ENCODE measurements at regions not wholly inside any gene's neighbourhood (a gene's known extent, or its start where the extent isn't known, plus 50 kb on each side); places are given as distances from the start of the nearest gene placed in this dataset.

DNA sequence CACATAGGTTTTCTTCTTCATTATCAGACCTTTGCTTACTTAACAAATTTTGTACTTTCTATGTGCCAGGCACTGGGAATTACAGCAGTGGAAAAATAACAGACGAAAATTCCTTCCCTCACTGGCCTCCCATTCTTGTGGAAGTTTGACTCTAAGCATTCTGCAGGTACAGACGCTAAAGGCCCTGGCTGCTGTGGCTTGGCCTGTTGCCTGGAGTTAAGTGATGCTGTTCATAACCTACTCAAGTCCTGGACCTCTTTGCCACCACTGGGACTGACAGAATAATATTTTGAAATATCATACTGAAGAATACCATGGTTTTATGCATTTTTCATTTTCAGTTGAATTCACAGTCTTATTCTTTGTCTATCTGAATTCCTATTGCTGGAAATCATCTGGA is 97.3 kb upstream of the SPATA31C2 start:
- H3K9me3 ChIP-seq, result no peaks in the 10 kb centered on the region
- no peak for DNase-seq (ENCODE audit: low spot score)
- no peak overlapping the region for H3K27ac ChIP-seq
- H3K4me1 ChIP-seq, result peaks cover 0 to 8% of the 10 kb centered on the region in 2 donors
- TF ChIP-seq, protein P1, sequence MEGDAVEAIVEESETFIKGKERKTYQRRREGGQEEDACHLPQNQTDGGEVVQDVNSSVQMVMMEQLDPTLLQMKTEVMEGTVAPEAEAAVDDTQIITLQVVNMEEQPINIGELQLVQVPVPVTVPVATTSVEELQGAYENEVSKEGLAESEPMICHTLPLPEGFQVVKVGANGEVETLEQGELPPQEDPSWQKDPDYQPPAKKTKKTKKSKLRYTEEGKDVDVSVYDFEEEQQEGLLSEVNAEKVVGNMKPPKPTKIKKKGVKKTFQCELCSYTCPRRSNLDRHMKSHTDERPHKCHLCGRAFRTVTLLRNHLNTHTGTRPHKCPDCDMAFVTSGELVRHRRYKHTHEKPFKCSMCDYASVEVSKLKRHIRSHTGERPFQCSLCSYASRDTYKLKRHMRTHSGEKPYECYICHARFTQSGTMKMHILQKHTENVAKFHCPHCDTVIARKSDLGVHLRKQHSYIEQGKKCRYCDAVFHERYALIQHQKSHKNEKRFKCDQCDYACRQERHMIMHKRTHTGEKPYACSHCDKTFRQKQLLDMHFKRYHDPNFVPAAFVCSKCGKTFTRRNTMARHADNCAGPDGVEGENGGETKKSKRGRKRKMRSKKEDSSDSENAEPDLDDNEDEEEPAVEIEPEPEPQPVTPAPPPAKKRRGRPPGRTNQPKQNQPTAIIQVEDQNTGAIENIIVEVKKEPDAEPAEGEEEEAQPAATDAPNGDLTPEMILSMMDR (IDR thresholded peaks at IDR 0.05), result no peak
- H3K36me3 ChIP-seq, result no peaks in the 10 kb centered on the region
- H3K4me3 ChIP-seq, result no peak overlapping the region
- H3K27me3 ChIP-seq, result no peaks in the 10 kb centered on the region

DNA sequence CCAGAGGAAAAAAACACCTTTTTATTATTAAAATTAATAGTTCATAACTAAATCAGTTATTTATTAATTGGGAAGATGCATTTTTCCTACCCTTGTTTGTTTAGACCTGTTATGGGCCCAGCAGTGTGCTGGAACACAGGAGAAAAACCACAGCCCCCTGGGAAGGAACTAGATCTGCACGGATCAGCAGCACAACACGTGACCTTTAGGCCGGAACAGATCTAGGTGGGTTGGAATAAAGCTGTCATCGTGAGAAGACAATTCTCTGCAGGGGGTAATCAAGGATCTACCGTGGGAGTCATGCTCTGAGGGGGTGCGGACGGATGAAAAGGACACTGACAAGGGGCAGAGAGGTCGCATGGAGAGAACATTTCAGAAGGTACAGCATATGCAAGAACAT is 95.8 kb upstream of the SPATA31C2 start:
- H3K4me1 ChIP-seq, result peaks cover 0 to 8% of the 10 kb centered on the region in 2 donors
- no peak for DNase-seq (ENCODE audit: low spot score)
- H3K4me3 ChIP-seq, result no peak overlapping the region
- no peaks in the 10 kb centered on the region for H3K27me3 ChIP-seq
- no peaks in the 10 kb centered on the region for H3K36me3 ChIP-seq
- H3K27ac ChIP-seq, result no peak overlapping the region
- TF ChIP-seq, protein P1 (IDR thresholded peaks at IDR 0.05), result no peak
- H3K9me3 ChIP-seq, result no peaks in the 10 kb centered on the region

DNA sequence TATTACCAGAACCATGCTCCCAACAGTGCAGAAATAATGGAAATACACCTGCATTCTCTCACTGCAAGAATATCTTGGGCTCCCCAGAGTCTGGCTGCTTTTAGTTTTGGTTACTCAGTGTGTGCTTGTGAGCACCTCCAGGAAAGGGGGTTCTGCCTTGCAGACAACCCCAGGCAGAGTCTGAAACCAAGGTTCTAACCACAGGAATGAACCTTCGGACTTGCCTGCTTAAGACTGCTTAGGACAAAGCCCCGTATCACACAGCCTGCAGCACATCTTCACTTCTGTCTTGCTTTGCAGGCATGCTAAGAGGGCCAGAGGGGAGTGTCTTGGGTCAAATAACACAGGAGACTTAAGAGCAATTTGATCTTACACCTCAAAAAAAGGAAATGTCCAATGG is 94.8 kb upstream of the SPATA31C2 start:
- DNase-seq (ENCODE audit: low spot score), result no peak
- TF ChIP-seq, protein P1 (IDR thresholded peaks at IDR 0.05), result no peak
- no peak overlapping the region for H3K4me3 ChIP-seq
- H3K36me3 ChIP-seq, result no peaks in the 10 kb centered on the region
- no peaks in the 10 kb centered on the region for H3K9me3 ChIP-seq
- H3K27ac ChIP-seq, result no peak overlapping the region
- H3K27me3 ChIP-seq, result no peaks in the 10 kb centered on the region
- H3K4me1 ChIP-seq, result peaks cover 0 to 8% of the 10 kb centered on the region in 2 donors

DNA sequence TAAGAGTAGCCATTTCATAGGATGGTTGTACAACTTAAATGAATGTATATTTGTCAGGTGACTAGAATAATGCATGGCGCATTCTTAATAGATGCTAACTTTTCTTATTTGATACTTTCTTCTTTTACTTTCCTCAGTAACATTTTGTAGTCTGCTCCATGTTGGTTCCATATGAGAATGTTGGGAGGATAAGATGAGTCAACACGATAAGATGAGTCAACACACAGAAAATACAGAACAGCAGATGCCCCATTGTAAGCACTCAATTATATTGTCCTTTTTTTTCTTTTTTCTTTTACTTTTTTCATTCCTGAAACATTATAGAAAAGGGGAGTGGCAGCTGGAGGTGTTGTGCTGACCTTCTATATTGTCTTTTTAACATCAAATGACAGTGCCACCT is 92.3 kb upstream of the SPATA31C2 start:
- TF ChIP-seq, protein P1 (IDR thresholded peaks at IDR 0.05), result no peak
- no peak for DNase-seq (ENCODE audit: low spot score)

DNA sequence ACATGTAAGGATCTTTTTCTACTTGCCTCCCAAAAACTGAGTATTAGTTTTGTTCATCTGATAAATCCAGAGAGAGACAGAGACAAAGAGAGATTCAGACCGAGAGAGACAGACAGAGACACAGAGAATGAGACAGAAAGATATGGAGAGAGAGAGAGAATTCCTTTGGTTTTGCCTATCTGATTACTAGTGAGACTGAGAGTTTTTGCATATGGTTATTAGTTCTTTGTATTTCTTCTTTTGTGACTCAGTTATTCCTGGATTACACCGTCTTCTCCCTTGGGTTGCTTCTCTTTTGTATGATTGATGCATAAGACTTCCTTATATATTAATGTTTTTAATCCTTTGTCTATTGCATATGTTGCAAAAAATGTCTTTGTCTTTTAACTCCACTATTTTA is 91.2 kb upstream of the SPATA31C2 start:
- H3K36me3 ChIP-seq, result no peaks in the 10 kb centered on the region
- no peaks in the 10 kb centered on the region for H3K27me3 ChIP-seq
- H3K27ac ChIP-seq, result no peak overlapping the region
- no peaks in the 10 kb centered on the region for H3K4me1 ChIP-seq
- no peak for DNase-seq (ENCODE audit: low spot score)
- no peak overlapping the region for H3K4me3 ChIP-seq
- no peaks in the 10 kb centered on the region for H3K9me3 ChIP-seq
- TF ChIP-seq, protein P1 (IDR thresholded peaks at IDR 0.05), result no peak

More for the DNA sequence above, 92.3 kb upstream of the SPATA31C2 start:
- no peak overlapping the region for H3K4me3 ChIP-seq
- H3K9me3 ChIP-seq, result no peaks in the 10 kb centered on the region
- H3K27ac ChIP-seq, result no peak overlapping the region
- no peaks in the 10 kb centered on the region for H3K4me1 ChIP-seq
- no peaks in the 10 kb centered on the region for H3K36me3 ChIP-seq
- no peaks in the 10 kb centered on the region for H3K27me3 ChIP-seq

DNA sequence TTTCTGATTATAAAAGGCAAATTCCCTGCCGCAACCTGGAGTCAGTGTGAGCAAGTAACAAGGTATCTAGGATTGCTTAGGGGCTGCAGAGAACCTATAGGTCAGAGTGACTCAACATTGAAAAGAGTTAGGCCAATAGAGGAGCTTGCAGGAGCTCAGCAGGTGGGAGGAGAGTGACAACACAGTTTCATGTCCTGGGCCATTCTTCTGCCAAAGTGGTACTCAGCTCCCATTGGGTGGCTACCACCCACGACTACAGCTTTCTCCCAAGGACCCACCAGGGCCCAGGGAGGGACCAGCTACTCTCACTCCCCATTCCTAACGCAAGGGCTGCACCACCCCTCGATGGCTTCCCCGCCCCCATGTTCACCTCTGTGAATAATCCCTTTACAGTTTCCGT is 86.7 kb upstream of the SPATA31C2 start:
- no peak for DNase-seq (ENCODE audit: low spot score)
- Histone ChIP-seq H3K27ac (no peak overlapping the region), H3K4me3 (no peak overlapping the region), H3K4me1 (no peaks in the 10 kb centered on the region), H3K9me3 (no peaks in the 10 kb centered on the region), H3K27me3 (no peaks in the 10 kb centered on the region), H3K36me3 (no peaks in the 10 kb centered on the region)
- TF ChIP-seq, protein P1 (IDR thresholded peaks at IDR 0.05), result no peak
